Liver (tissue), 3 donors: ENCODE measurements at regions not wholly inside any gene's neighbourhood (a gene's known extent, or its start where the extent isn't known, plus 50 kb on each side); places are given as distances from the start of the nearest gene placed in this dataset.

Experiments
- ATF3 ChIP-seq: IDR thresholded peaks from 2 replicates; pipeline ENCODE4 v1.6.1; 2016; ENCODE audit warnings: antibody characterized with exemption
- CTCF ChIP-seq: fragments of 150-350 bp; IDR thresholded peaks from 2 replicates; pipeline ENCODE4 v1.5.1; 2017; ENCODE audit warnings: improper control_type of control experiment, low read depth, low read length; ENCODE audit not compliant: missing input control
- EGR1 ChIP-seq, 2 donors: IDR thresholded peaks; 2 replicates each; pipeline ENCODE4 v1.6.1; 2016 to 2018; ENCODE audit warnings: antibody characterized with exemption in 2 of 2, low read depth in 2 of 2
- FOXA2 ChIP-seq: IDR thresholded peaks from 2 replicates; pipeline ENCODE4 v1.6.1; 2016; ENCODE audit warnings: antibody characterized with exemption
- GABPA ChIP-seq, 2 donors: IDR thresholded peaks in 1 of 2; conservative IDR thresholded peaks in 1 of 2; 2 replicates each; pipeline ENCODE4 v1.6.1; 2016; ENCODE audit warnings: antibody characterized with exemption in 2 of 2, mild to moderate bottlenecking in 1 of 2, moderate library complexity in 1 of 2
- HNF4A ChIP-seq, 2 donors: conservative IDR thresholded peaks; 2 replicates each; pipeline ENCODE4 v1.6.1; 2016; ENCODE audit warnings: antibody characterized with exemption in 2 of 2, mild to moderate bottlenecking in 2 of 2
- HNF4G ChIP-seq: IDR thresholded peaks from 2 replicates; pipeline ENCODE4 v1.6.1; 2016; ENCODE audit warnings: antibody characterized with exemption
- NR2F2 ChIP-seq: IDR thresholded peaks from 2 replicates; pipeline ENCODE4 v1.6.1; 2016; ENCODE audit warnings: antibody characterized with exemption
- RAD21 ChIP-seq, 2 donors: IDR thresholded peaks; 2 replicates each; pipeline ENCODE4 v1.6.1; 2016; ENCODE audit warnings: antibody characterized with exemption in 2 of 2, mild to moderate bottlenecking in 2 of 2
- RXRA ChIP-seq, 2 donors: IDR thresholded peaks; 2 replicates each; pipeline ENCODE4 v1.6.1; 2017 to 2018; ENCODE audit warnings: antibody characterized with exemption in 2 of 2, mild to moderate bottlenecking in 1 of 2
- TAF1 ChIP-seq: conservative IDR thresholded peaks from 2 replicates; pipeline ENCODE4 v1.6.1; 2016; ENCODE audit warnings: antibody characterized with exemption, mild to moderate bottlenecking
- donor health status: healthy.
- donor health status: healthy.

GRCh38 chr1:62967031-62967430, 183.1 kb downstream of the ATG4C start:
- no peak for TF ChIP-seq ATF3
- no peak for TF ChIP-seq CTCF
- no peak for TF ChIP-seq HNF4G
- no peak for TF ChIP-seq TAF1
- no peak for TF ChIP-seq GABPA (IDR thresholded peaks at IDR 0.05 in 1 of 2, conservative IDR thresholded peaks at IDR 0.05 in 1 of 2)
- no peak for TF ChIP-seq FOXA2
- TF ChIP-seq RAD21 (IDR thresholded peaks at IDR 0.05) = no peak
- no peak for TF ChIP-seq NR2F2
- TF ChIP-seq EGR1 (IDR thresholded peaks at IDR 0.05; ENCODE audit: low read depth in 2 of 2) = no peak
- TF ChIP-seq RXRA (IDR thresholded peaks at IDR 0.05) = no peak
- no peak for TF ChIP-seq HNF4A (conservative IDR thresholded peaks at IDR 0.05)
